Keratinocyte (primary cell): ENCODE measurements at regions not wholly inside any gene's neighbourhood (a gene's known extent, or its start where the extent isn't known, plus 50 kb on each side); places are given as distances from the start of the nearest gene placed in this dataset.

ENCODE experiments used
- CTCF ChIP-seq, 3 experiments: IDR thresholded peaks in 1 of 3; conservative IDR thresholded peaks in 1 of 3; optimal IDR thresholded peaks in 1 of 3; 2 replicates in 2 of 3; 3 replicates in 1 of 3; pipeline versions ENCODE3 to v1.5.1; 2011; ENCODE audit warnings: low read length in 3 of 3, mild to moderate bottlenecking in 3 of 3, moderate library complexity in 2 of 3, control low read depth in 1 of 3, inconsistent platforms in 1 of 3; ENCODE audit not compliant: insufficient read depth in 2 of 3; ENCODE audit errors: extremely low read depth in 1 of 3
- EZH2 ChIP-seq: IDR thresholded peaks from one replicate; pipeline ENCODE4 v1.6.1; 2012; ENCODE audit warnings: inconsistent platforms, mild to moderate bottlenecking, low read length, moderate library complexity

DNA sequence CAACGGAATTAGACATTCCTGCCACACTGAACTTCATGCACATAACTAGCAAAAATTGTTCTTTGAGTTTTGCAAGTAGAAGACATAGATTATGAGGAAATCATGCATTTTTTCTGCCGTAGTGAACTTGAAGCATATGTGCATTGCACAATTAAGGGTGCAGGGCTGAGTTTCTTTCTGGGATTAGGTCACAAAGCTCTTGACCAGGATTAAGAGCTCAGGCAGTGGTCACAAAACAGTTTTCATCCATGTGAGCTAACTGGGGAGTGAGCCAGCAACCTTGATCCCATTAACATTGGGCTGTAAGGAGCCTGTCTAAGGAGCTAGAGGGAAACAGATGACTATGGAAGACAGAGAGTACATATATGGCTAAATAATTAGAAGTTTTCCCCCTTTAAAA lies 143.7 kb downstream of the PMP22 start:
- TF ChIP-seq CTCF (optimal IDR thresholded peaks at IDR 0.05 in 1 of 3, IDR thresholded peaks at IDR 0.05 in 1 of 3, conservative IDR thresholded peaks at IDR 0.05 in 1 of 3; ENCODE audit: extremely low read depth in 1 of 3, insufficient read depth in 2 of 3, low read length in 3 of 3): no peak
- TF ChIP-seq EZH2: no peak
